ENCODE measurements at regions not wholly inside any gene's neighbourhood (a gene's known extent, or its start where the extent isn't known, plus 50 kb on each side); places are given as distances from the start of the nearest gene placed in this dataset.

DNA sequence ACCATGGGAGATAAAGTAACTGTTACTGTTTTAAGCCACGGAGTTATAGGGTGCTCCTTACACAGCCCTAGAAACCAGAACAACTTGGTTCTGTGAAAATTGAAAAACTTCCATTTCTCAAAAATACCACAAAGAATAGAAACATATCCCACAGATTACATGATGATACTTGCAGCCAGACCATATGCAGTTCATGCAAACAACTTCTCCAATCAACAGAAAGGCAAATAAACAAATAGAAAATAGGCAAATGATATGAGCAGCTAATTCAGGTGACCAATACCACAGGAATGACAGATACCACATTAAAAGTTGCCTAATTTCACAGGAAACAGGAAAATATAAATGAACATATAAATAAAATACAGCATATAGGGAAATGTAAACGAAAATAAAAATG lies 297.5 kb downstream of the HTR7 start:
- no peak for TF ChIP-seq POLR2AphosphoS5 (IDR thresholded peaks at IDR 0.05)
- no peak for TF ChIP-seq CTCF (IDR thresholded peaks at IDR 0.05)
- TF ChIP-seq POLR2A (IDR thresholded peaks at IDR 0.05; ENCODE audit: low read depth): no peak
- no peak for TF ChIP-seq EP300 (IDR thresholded peaks at IDR 0.05)

Measured in esophagus muscularis mucosa (tissue), 4 donors.